Endodermal cell (in vitro differentiated cells): ENCODE measurements at regions not wholly inside any gene's neighbourhood (a gene's known extent, or its start where the extent isn't known, plus 50 kb on each side); places are given as distances from the start of the nearest gene placed in this dataset.

Experiments used
- DNase-seq: peaks from one replicate; pipeline ENCODE4 v3.0.0-alpha.2; 2017
- H3K27ac ChIP-seq: 2 replicates; pipeline ENCODE4 v1.5.1; 2013; ENCODE audit warnings: mild to moderate bottlenecking, low read depth, low read length, moderate library complexity
- H3K27me3 ChIP-seq: 2 replicates; pipeline ENCODE4 v1.6.1; 2013; ENCODE audit warnings: mild to moderate bottlenecking, low read length, moderate library complexity; ENCODE audit not compliant: insufficient read depth, control insufficient read depth, poor library complexity, severe bottlenecking
- H3K36me3 ChIP-seq: 2 replicates; pipeline ENCODE4 v1.7.0; 2013; ENCODE audit warnings: mild to moderate bottlenecking, low read length, moderate library complexity; ENCODE audit not compliant: control insufficient read depth, insufficient read depth
- H3K4me1 ChIP-seq: one replicate; pipeline ENCODE4 v1.7.0; 2013; ENCODE audit warnings: low read length; ENCODE audit not compliant: control insufficient read depth, insufficient read depth
- H3K4me3 ChIP-seq: 2 replicates; pipeline ENCODE4 v1.5.1; 2013; ENCODE audit warnings: mild to moderate bottlenecking, low read length, moderate library complexity
- H3K9ac ChIP-seq: 2 replicates; pipeline ENCODE4 v1.6.1; 2013; ENCODE audit warnings: mild to moderate bottlenecking, low read length, moderate library complexity; ENCODE audit not compliant: poor library complexity, severe bottlenecking; ENCODE audit errors: extremely low read depth
- H3K9me3 ChIP-seq: 2 replicates; pipeline ENCODE4 v1.6.1; 2013; ENCODE audit warnings: mild to moderate bottlenecking, low read length, moderate library complexity; ENCODE audit not compliant: control insufficient read depth
- H3K27ac Mint-ChIP-seq: 2 replicates; pipeline ENCODE4 v1.8.0; 2020; ENCODE audit warnings: mixed read lengths
- H3K27me3 Mint-ChIP-seq: 2 replicates; pipeline ENCODE4 v1.8.0; 2021; ENCODE audit warnings: mild to moderate bottlenecking, mixed read lengths; ENCODE audit not compliant: insufficient read depth
- H3K36me3 Mint-ChIP-seq: 2 replicates; pipeline ENCODE4 v1.8.0; 2020; ENCODE audit warnings: low read depth, mixed read lengths
- H3K4me1 Mint-ChIP-seq: 2 replicates; pipeline ENCODE4 v1.8.0; 2020; ENCODE audit warnings: mixed read lengths
- H3K4me3 Mint-ChIP-seq: 2 replicates; pipeline ENCODE4 v1.8.0; 2020; ENCODE audit warnings: mild to moderate bottlenecking, moderate library complexity, mixed read lengths
- H3K9me3 Mint-ChIP-seq: 2 replicates; pipeline ENCODE4 v1.8.0; 2020; ENCODE audit warnings: mild to moderate bottlenecking, mixed read lengths
- WGBS, 2 experiments: methylation state at CpG; one replicate each; pipeline versions ENCODE4 v1.1.5 to v1.1.7; 2013; ENCODE audit warnings: missing lambda C conversion rate in 2 of 2, mixed read lengths in 1 of 2; ENCODE audit not compliant: insufficient coverage in 1 of 2, insufficient read length in 1 of 2; 5-methylcytosine and 5-hydroxymethylcytosine counted together
- TF ChIP-seq, protein P1 (sequence below): fragments of 200-600 bp; sonication (generic); conservative IDR thresholded peaks from 2 replicates; pipeline ENCODE4 v1.5.0; 2021; ENCODE audit warnings: antibody characterized with exemption, mild to moderate bottlenecking

DNA sequence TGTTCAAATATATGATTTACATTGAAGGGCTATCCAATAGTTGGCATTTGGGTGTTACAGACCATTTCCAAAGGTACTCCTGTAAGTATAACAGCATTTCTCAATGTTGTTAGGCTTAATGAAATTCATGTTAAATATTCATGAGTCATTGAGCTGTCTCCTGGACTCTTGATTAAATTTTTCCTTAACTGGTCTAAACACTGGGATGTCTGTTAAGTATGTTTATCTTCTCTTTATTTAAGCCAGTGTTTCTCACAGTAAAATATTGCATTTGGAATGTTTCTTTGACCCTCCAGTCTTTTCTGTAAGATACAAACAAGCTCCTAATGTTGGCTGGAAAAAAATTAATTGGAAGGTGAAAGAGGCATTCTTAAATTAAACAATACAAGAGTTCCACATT, 402.5 kb upstream of the HTR2A start:
- TF ChIP-seq, protein P1, sequence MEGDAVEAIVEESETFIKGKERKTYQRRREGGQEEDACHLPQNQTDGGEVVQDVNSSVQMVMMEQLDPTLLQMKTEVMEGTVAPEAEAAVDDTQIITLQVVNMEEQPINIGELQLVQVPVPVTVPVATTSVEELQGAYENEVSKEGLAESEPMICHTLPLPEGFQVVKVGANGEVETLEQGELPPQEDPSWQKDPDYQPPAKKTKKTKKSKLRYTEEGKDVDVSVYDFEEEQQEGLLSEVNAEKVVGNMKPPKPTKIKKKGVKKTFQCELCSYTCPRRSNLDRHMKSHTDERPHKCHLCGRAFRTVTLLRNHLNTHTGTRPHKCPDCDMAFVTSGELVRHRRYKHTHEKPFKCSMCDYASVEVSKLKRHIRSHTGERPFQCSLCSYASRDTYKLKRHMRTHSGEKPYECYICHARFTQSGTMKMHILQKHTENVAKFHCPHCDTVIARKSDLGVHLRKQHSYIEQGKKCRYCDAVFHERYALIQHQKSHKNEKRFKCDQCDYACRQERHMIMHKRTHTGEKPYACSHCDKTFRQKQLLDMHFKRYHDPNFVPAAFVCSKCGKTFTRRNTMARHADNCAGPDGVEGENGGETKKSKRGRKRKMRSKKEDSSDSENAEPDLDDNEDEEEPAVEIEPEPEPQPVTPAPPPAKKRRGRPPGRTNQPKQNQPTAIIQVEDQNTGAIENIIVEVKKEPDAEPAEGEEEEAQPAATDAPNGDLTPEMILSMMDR, result no peak
- no peak overlapping the region for H3K4me3 ChIP-seq
- Mint-ChIP-seq H3K27me3 (no peaks in the 10 kb centered on the region), H3K27ac (no peak overlapping the region), H3K9me3 (no peaks in the 10 kb centered on the region), H3K4me1 (no peaks in the 10 kb centered on the region), H3K4me3 (no peak overlapping the region), H3K36me3 (no peaks in the 10 kb centered on the region)
- no peaks in the 10 kb centered on the region for H3K9me3 ChIP-seq
- H3K27me3 ChIP-seq, result no peaks in the 10 kb centered on the region
- H3K27ac ChIP-seq, result no peak overlapping the region
- no peak for DNase-seq
- H3K4me1 ChIP-seq, result no peaks in the 10 kb centered on the region
- no peak overlapping the region for H3K9ac ChIP-seq
- H3K36me3 ChIP-seq, result no peaks in the 10 kb centered on the region

DNA sequence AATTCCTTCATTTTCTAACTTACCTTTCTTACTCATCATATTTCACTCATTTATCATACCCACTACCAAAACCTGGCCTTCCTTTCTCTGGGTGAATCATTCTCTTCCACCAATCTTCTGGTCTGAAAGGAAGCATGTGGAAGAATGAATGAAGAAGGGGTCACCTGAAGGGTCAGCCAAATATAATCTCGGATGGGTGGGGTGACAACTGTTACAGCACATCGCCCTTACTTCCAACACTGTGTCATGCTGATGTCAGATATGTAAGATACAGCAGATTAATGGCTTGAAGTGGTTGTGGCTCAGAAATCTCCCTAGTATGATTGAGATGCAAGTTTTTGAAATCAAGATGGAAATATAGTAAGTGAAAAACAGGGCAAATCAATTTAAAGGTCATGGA, 401.7 kb upstream of the HTR2A start:
- Histone ChIP-seq H3K27me3 (no peaks in the 10 kb centered on the region), H3K4me3 (no peak overlapping the region), H3K36me3 (no peaks in the 10 kb centered on the region), H3K27ac (no peak overlapping the region), H3K4me1 (no peaks in the 10 kb centered on the region), H3K9ac (no peak overlapping the region), H3K9me3 (no peaks in the 10 kb centered on the region)
- no peak for DNase-seq
- H3K4me3 Mint-ChIP-seq, result no peak overlapping the region
- TF ChIP-seq, protein P1, result no peak
- no peaks in the 10 kb centered on the region for H3K9me3 Mint-ChIP-seq
- H3K27ac Mint-ChIP-seq, result no peak overlapping the region
- WGBS, 2 experiments, result 92% methylated on average over 2 of the region's 2 CpGs; no CpG with 5 or more reads in 1 of the 2 experiments
- no peaks in the 10 kb centered on the region for H3K4me1 Mint-ChIP-seq
- H3K36me3 Mint-ChIP-seq, result no peaks in the 10 kb centered on the region
- H3K27me3 Mint-ChIP-seq, result no peaks in the 10 kb centered on the region

DNA sequence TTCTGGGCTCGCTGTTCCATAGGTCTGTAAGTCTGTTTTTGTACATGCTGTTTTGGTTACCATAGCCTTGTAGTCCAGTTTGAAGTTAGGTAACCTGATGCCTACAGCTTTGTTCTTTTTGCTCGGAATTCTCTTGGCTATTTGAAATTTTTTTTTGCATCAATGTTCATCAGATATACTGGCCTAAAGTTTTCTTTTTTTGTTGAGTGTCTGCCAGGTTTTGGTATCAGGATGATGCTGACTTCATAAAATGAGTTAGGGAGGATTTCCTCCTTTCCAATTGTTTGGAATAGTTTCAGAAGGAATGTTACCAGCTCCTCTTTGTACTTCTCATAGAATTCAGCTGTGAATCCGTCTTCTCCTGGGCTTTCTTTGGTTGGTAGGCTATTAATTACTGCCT, 397.8 kb upstream of the HTR2A start:
- H3K36me3 Mint-ChIP-seq, result no peaks in the 10 kb centered on the region
- H3K4me3 ChIP-seq, result no peak overlapping the region
- TF ChIP-seq, protein P1, result no peak
- no peaks in the 10 kb centered on the region for H3K4me1 ChIP-seq
- no peak for DNase-seq
- H3K4me1 Mint-ChIP-seq, result no peaks in the 10 kb centered on the region
- no peak overlapping the region for H3K27ac ChIP-seq
- H3K9me3 Mint-ChIP-seq, result no peaks in the 10 kb centered on the region
- H3K36me3 ChIP-seq, result no peaks in the 10 kb centered on the region
- H3K27me3 ChIP-seq, result no peaks in the 10 kb centered on the region
- H3K27me3 Mint-ChIP-seq, result no peaks in the 10 kb centered on the region
- H3K9me3 ChIP-seq, result no peaks in the 10 kb centered on the region
- H3K4me3 Mint-ChIP-seq, result no peak overlapping the region
- 66 to 100% methylated on average over 2 to 3 of the region's 3 CpGs for WGBS, 2 experiments
- no peak overlapping the region for H3K27ac Mint-ChIP-seq
- H3K9ac ChIP-seq, result no peak overlapping the region
